ENCODE measurements at regions not wholly inside any gene's neighbourhood (a gene's known extent, or its start where the extent isn't known, plus 50 kb on each side); places are given as distances from the start of the nearest gene placed in this dataset.

- Histone ChIP-seq H3K4me2 (ENCODE audit: low read length) (no peak overlapping the region), H3K36me3 (ENCODE audit: control insufficient read depth in 1 of 2, insufficient read depth in 2 of 2, low read length in 2 of 2) (no peaks in the 10 kb centered on the region), H3K4me1 (ENCODE audit: control insufficient read depth in 1 of 2, insufficient read depth in 2 of 2, low read length in 2 of 2) (no peaks in the 10 kb centered on the region), H2AFZ (ENCODE audit: low read depth, low read length, poor library complexity, severe bottlenecking) (no peak overlapping the region), H3K27ac (ENCODE audit: low read depth, low read length) (no peak overlapping the region), H4K20me1 (ENCODE audit: insufficient read depth) (no peaks in the 10 kb centered on the region), H3K9me3 (ENCODE audit: control insufficient read depth in 1 of 2, insufficient read depth in 1 of 2, low read depth in 1 of 2, low read length in 2 of 2) (no peaks in the 10 kb centered on the region), H3K27me3 (ENCODE audit: insufficient read depth, low read length) (no peaks in the 10 kb centered on the region), H3K79me2 (ENCODE audit: insufficient read depth, low read length) (no peaks in the 10 kb centered on the region), H3K4me3 (replicated peaks in 1 of 2; ENCODE audit: low read depth in 1 of 2, low read length in 2 of 2) (no peak overlapping the region), H3K9me2 (ENCODE audit: insufficient read depth) (no peaks in the 10 kb centered on the region), H3K9ac (ENCODE audit: low read length) (no peak overlapping the region)
- intact Hi-C loops (cut with micrococcal nuclease) = no loop called here
- ChIA-PET CTCF (interaction anchor here (2.0 kb wide), 1 partner anchor 487 kb away, joined by 6 read pairs; the partner anchor contains the start of gene EFNB2), RAD21 (ENCODE audit: low non-redundant PET in 1 of 2, low total read pairs in 2 of 2, uncharacterized antibody in 2 of 2, unreplicated experiment in 2 of 2) (no interaction called here), POLR2A (no interaction called here)
- ATAC-seq (no peak), DNase-seq (ENCODE audit: low read depth, low spot score) (no peak)
- BruUV-seq (replicated peaks) = no TSS peak
- no peak for TF ChIP-seq ATF3 (IDR thresholded peaks at IDR 0.05)
- no peak for TF ChIP-seq SRF (IDR thresholded peaks at IDR 0.05; ENCODE audit: low read depth)
- no peak for TF ChIP-seq FOSL1 (IDR thresholded peaks at IDR 0.05; ENCODE audit: low read depth)
- no peak for TF ChIP-seq SP1 (IDR thresholded peaks at IDR 0.05; ENCODE audit: low read depth)
- no peak for TF ChIP-seq ZFX (IDR thresholded peaks at IDR 0.05)
- TF ChIP-seq JUND (IDR thresholded peaks at IDR 0.05) = no peak
- TF ChIP-seq POLR2A (IDR thresholded peaks at IDR 0.05; ENCODE audit: borderline replicate concordance, extremely low read depth, insufficient read depth, insufficient read length) = no peak
- no peak for TF ChIP-seq CEBPB (IDR thresholded peaks at IDR 0.05; ENCODE audit: low read depth)
- no peak for TF ChIP-seq EZH2 (IDR thresholded peaks at IDR 0.05)
- no peak for TF ChIP-seq ZNF274 (IDR thresholded peaks at IDR 0.05; ENCODE audit: low read depth, low read length)
- no peak for TF ChIP-seq YY1 (IDR thresholded peaks at IDR 0.05; ENCODE audit: extremely low read depth, insufficient replicate concordance, low read depth, low read length)
- no peak for TF ChIP-seq POLR2AphosphoS5 (IDR thresholded peaks at IDR 0.05; ENCODE audit: low read depth, low read length)
- no peak for TF ChIP-seq SIN3A (IDR thresholded peaks at IDR 0.05; ENCODE audit: low read depth)
- TF ChIP-seq TCF7L2 (IDR thresholded peaks at IDR 0.05; ENCODE audit: borderline replicate concordance, extremely low read depth, insufficient read depth, insufficient read length) = no peak
- TF ChIP-seq ELF1 (IDR thresholded peaks at IDR 0.05; ENCODE audit: borderline replicate concordance, low read depth) = no peak
- no peak for TF ChIP-seq CBX3 (IDR thresholded peaks at IDR 0.05; ENCODE audit: low read depth)
- no peak for TF ChIP-seq CTCF (IDR thresholded peaks at IDR 0.05 in 2 of 3, conservative IDR thresholded peaks at IDR 0.05 in 1 of 3; ENCODE audit: borderline replicate concordance in 1 of 3, insufficient read depth in 1 of 3, low read depth in 2 of 3, low read length in 2 of 3)
These were observed 486.3 kb downstream of the EFNB2 start for GRCh38 chr13:106049171-106049570.

Measured in HCT116 (cell line).